GM19438 (cell line): ENCODE measurements at regions not wholly inside any gene's neighbourhood (a gene's known extent, or its start where the extent isn't known, plus 50 kb on each side); places are given as distances from the start of the nearest gene placed in this dataset.

Experiments
- ATAC-seq: cut with Tn5 transposase; IDR thresholded peaks from one replicate; pipeline ENCODE4 v1.9.1; 2021; ENCODE audit warnings: low read depth; ENCODE audit not compliant: unreplicated experiment

- ATAC-seq, result no peak
Observed at GRCh38 chr14:38850664-38851063, 252.4 kb downstream of the SEC23A start.

- no peak for ATAC-seq
Observed at GRCh38 chr14:38848243-38848935, 254.6 kb downstream of the SEC23A start.

GRCh38 chr14:38847161-38847560 is 255.9 kb downstream of the SEC23A start:
- no peak for ATAC-seq

- ATAC-seq, result no peak
Observed at GRCh38 chr14:38839694-38840365, 263.2 kb downstream of the SEC23A start.

- ATAC-seq, result no peak
Observed at GRCh38 chr14:38838979-38839323, 264.1 kb downstream of the SEC23A start.

- no peak for ATAC-seq
Observed at GRCh38 chr14:38838049-38838978, 264.7 kb downstream of the SEC23A start.

- ATAC-seq, result no peak
Observed at GRCh38 chr14:38837343-38838048, 265.5 kb downstream of the SEC23A start.

GRCh38 chr14:38836539-38836938 is 266.5 kb downstream of the SEC23A start:
- ATAC-seq, result no peak

GRCh38 chr14:38835874-38836273 is 267.2 kb downstream of the SEC23A start:
- ATAC-seq, result no peak

- ATAC-seq, result no peak
Observed at GRCh38 chr14:38828183-38828827, 274.7 kb downstream of the SEC23A start.

- no peak for ATAC-seq
Observed at GRCh38 chr14:38824706-38825105, 278.3 kb downstream of the SEC23A start.

GRCh38 chr14:38818555-38818954 is 284.5 kb downstream of the SEC23A start:
- ATAC-seq, result no peak

- ATAC-seq, result no peak
Observed at GRCh38 chr14:38808734-38809455, 294.1 kb downstream of the SEC23A start.

- no peak for ATAC-seq
Observed at GRCh38 chr14:38799671-38800070, 303.4 kb downstream of the SEC23A start.

- ATAC-seq, result no peak
Observed at GRCh38 chr14:38794677-38795076, 308.4 kb downstream of the SEC23A start.

- no peak for ATAC-seq
Observed at GRCh38 chr14:38791862-38792261, 311.2 kb downstream of the SEC23A start.

- no peak for ATAC-seq
Observed at GRCh38 chr14:38790916-38791315, 312.1 kb downstream of the SEC23A start.

GRCh38 chr14:38789805-38790204 is 313.2 kb downstream of the SEC23A start:
- ATAC-seq, result no peak

GRCh38 chr14:38788060-38788459 is 315.0 kb downstream of the SEC23A start:
- ATAC-seq, result no peak

GRCh38 chr14:38786921-38787320 is 316.1 kb downstream of the SEC23A start:
- ATAC-seq, result no peak
